ENCODE measurements at regions not wholly inside any gene's neighbourhood (a gene's known extent, or its start where the extent isn't known, plus 50 kb on each side); places are given as distances from the start of the nearest gene placed in this dataset.

DNA sequence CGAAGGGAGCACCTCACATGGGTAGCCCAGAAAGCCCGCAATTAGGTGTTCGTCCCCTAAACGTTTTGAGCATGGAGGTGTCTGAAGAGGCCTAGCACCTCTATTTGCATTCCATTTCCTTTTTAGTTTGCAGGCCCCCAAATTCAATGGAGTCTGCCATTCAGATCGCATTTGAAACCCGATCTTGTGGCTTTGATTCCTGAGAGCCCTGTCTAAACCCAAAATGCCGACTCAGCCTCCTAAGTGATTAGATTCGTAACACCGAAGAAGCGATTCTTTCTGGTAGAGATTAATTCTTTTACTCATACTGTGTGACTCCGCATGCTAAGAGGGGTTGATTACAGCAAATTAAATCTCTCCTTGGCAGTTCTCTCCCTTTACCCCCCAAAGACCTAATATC is 415.2 kb upstream of the KAZN start:
- DNase-seq (no peak), ATAC-seq (no peak)
- intact Hi-C loops (cut with DNase I, micrococcal nuclease) = no loop called here
- TF ChIP-seq, protein P1, sequence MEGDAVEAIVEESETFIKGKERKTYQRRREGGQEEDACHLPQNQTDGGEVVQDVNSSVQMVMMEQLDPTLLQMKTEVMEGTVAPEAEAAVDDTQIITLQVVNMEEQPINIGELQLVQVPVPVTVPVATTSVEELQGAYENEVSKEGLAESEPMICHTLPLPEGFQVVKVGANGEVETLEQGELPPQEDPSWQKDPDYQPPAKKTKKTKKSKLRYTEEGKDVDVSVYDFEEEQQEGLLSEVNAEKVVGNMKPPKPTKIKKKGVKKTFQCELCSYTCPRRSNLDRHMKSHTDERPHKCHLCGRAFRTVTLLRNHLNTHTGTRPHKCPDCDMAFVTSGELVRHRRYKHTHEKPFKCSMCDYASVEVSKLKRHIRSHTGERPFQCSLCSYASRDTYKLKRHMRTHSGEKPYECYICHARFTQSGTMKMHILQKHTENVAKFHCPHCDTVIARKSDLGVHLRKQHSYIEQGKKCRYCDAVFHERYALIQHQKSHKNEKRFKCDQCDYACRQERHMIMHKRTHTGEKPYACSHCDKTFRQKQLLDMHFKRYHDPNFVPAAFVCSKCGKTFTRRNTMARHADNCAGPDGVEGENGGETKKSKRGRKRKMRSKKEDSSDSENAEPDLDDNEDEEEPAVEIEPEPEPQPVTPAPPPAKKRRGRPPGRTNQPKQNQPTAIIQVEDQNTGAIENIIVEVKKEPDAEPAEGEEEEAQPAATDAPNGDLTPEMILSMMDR (IDR thresholded peaks at IDR 0.05) = no peak
- no peaks in the 10 kb centered on the region for H3K9me3 ChIP-seq
- H3K4me1 ChIP-seq (ENCODE audit: low read depth) = no peaks in the 10 kb centered on the region
- H3K4me3 ChIP-seq = no peak overlapping the region
- no peaks in the 10 kb centered on the region for H3K36me3 ChIP-seq (ENCODE audit: low read depth)

DNA sequence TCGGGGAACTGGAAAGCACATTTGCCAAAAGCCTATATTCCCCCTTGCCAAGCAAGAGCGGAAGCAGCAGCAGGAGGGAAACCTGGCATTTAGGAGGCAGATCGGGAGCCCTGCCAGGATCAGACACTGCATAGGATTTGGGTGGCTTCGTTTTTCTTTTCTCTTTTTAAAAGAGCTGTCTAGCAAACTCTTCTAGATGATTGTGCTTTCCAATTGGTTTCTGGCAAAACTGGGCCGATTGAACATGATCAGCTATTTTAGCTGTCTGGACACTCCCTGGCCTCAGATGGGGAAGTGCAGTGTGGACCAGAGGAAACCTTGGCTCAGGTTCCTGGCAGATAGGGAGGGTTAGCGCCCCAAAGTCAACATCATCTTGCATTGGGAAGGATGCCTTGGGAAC is 414.0 kb upstream of the KAZN start:
- Histone ChIP-seq H3K9me3 (no peaks in the 10 kb centered on the region), H3K36me3 (ENCODE audit: low read depth) (no peaks in the 10 kb centered on the region), H3K4me1 (ENCODE audit: low read depth) (no peaks in the 10 kb centered on the region), H3K4me3 (no peak overlapping the region)
- ATAC-seq (no peak), DNase-seq (no peak)
- TF ChIP-seq, protein P1 (IDR thresholded peaks at IDR 0.05) = no peak
- intact Hi-C loops (cut with DNase I, micrococcal nuclease) = no loop called here

DNA sequence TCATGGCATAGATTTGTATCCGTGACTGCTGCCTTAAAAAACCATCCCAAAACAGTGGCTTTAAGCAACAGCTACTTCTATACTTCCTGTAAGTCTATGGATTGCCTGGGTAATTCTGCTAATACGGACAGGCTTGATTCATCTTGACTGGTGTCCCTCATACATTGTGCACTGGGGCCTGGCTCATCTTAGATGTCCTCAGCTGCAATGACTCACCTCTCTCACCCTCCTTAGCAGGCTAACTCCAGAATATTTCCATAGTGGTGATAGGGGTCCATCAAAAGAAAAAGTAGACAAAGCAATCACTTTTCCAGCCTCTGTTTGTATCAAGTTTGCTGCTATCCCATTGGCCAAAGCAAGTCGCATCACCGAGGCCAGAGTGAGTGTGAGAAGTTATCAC is 409.1 kb upstream of the KAZN start:
- Histone ChIP-seq H3K4me1 (ENCODE audit: low read depth) (no peaks in the 10 kb centered on the region), H3K36me3 (ENCODE audit: low read depth) (no peaks in the 10 kb centered on the region), H3K9me3 (no peaks in the 10 kb centered on the region), H3K4me3 (no peak overlapping the region)
- ATAC-seq (no peak), DNase-seq (no peak)
- TF ChIP-seq, protein P1 (IDR thresholded peaks at IDR 0.05) = no peak
- intact Hi-C loops (cut with DNase I, micrococcal nuclease) = no loop called here

DNA sequence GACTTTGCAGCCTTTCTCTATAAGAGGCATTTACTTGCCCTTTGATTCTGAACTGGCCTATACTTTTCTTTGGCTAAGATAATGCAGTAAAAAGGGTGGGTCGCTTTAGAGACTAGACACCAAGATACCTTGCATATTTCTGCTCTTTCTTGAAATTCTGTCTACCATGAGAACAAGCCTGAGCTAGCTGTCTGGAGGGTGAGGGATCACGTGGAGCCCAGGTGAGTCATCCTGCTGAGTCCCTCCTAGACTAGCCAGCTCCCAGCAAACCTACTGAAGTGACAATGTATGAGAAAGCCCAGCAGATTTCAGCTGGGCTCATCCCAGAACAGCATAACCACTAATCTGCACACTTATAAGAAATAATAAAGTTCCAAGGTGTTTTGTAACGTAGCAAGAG is 408.0 kb upstream of the KAZN start:
- Histone ChIP-seq H3K4me3 (no peak overlapping the region), H3K36me3 (ENCODE audit: low read depth) (no peaks in the 10 kb centered on the region), H3K9me3 (no peaks in the 10 kb centered on the region), H3K4me1 (ENCODE audit: low read depth) (no peaks in the 10 kb centered on the region)
- ATAC-seq (no peak), DNase-seq (no peak)
- TF ChIP-seq, protein P1 (IDR thresholded peaks at IDR 0.05) = no peak
- intact Hi-C loops (cut with DNase I, micrococcal nuclease) = no loop called here

DNA sequence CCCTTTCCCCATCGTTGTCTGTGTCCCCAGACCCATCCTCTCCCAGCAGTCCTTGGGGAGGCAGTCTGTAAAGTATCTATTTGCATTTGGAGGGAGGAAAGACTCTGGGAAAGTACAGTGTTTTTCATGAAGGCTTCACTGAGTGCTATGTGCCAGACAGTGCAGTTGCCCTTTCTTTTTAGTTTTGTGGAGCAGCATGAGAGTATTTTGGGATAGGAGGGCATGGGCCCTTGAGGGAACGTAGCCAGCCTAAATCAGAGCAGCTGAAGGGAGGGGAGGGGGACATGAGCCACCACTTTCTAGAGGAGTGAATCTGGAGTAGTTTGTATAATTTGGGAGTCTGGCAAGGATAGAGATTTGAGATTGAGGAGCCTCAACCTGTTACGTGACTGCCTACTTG is 404.0 kb upstream of the KAZN start:
- H3K36me3 ChIP-seq (ENCODE audit: low read depth) = no peaks in the 10 kb centered on the region
- intact Hi-C loops (cut with DNase I, micrococcal nuclease) = no loop called here
- TF ChIP-seq, protein P1 (IDR thresholded peaks at IDR 0.05) = no peak
- H3K9me3 ChIP-seq = no peaks in the 10 kb centered on the region
- ATAC-seq (no peak), DNase-seq (no peak)
- no peak overlapping the region for H3K4me3 ChIP-seq
- no peaks in the 10 kb centered on the region for H3K4me1 ChIP-seq (ENCODE audit: low read depth)

DNA sequence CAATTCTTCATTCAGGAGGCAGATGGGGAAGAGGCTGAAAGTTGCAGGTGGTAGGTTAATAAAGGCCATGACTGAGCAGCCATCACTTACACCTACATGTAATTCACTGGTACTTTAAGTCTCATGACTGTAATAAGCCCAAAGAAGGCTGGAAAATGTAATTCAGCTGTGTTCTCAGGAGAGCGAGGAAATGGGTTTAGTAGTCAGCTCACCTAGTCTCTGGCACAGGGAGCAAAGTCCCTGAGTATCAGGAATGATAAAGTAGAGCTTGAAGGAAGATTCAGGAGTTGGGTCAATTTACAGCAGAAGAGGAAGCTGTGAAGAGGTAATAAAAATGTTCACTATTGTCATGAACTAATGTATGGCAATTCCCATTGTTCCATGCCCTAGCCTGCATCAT is 393.4 kb upstream of the KAZN start:
- intact Hi-C loops (cut with DNase I, micrococcal nuclease) = no loop called here
- DNase-seq (no peak), ATAC-seq (no peak)
- TF ChIP-seq, protein P1 (IDR thresholded peaks at IDR 0.05) = no peak
- H3K4me1 ChIP-seq (ENCODE audit: low read depth) = no peaks in the 10 kb centered on the region
- no peaks in the 10 kb centered on the region for H3K9me3 ChIP-seq
- H3K4me3 ChIP-seq = no peak overlapping the region
- H3K36me3 ChIP-seq (ENCODE audit: low read depth) = no peaks in the 10 kb centered on the region

All from mucosa of descending colon (tissue), 3 donors.